H1 (cell line): ENCODE measurements at regions not wholly inside any gene's neighbourhood (a gene's known extent, or its start where the extent isn't known, plus 50 kb on each side); places are given as distances from the start of the nearest gene placed in this dataset.

Source experiments
- CTCF ChIA-PET: fragments of 300-600 bp; sonication (Branson Sonifier 250); formaldehyde crosslinking; loops from one replicate; lab custom pipeline; 2021; ENCODE audit not compliant: partially characterized antibody; lab: Charles Lee
- POLR2A ChIA-PET: fragments of 300-600 bp; sonication (Branson Sonifier 250); formaldehyde crosslinking; loops from one replicate; lab custom pipeline; 2021; ENCODE audit warnings: inconsistent platforms; ENCODE audit not compliant: partially characterized antibody; lab: Charles Lee
- DNase-seq, 2 experiments: peaks; one replicate each; pipeline versions ENCODE4 v3.0.0 to v3.0.0-alpha.2; 2010 to 2022; ENCODE audit warnings: low spot score in 2 of 2, low read depth in 1 of 2, mixed read lengths in 1 of 2
- FAIRE-seq: peaks from 2 replicates; lab custom pipeline; 2011; peaks lifted over from hg19 to GRCh38; lab: Jason Lieb, UNC
- H2AFZ ChIP-seq: 2 replicates; pipeline ENCODE4 v1.8.1; 2012; ENCODE audit warnings: low read length, inconsistent platforms
- H2AK5ac ChIP-seq: 2 replicates; pipeline ENCODE4 v1.6.1; 2013; ENCODE audit warnings: low read depth, low read length
- H2BK120ac ChIP-seq: replicated peaks from 2 replicates; pipeline ENCODE3; 2013; ENCODE audit warnings: low read depth, low read length, inconsistent platforms
- H2BK12ac ChIP-seq: 2 replicates; pipeline ENCODE4 v1.6.1; 2013; ENCODE audit warnings: low read depth, low read length
- H2BK15ac ChIP-seq: 2 replicates; pipeline ENCODE4 v1.6.1; 2013; ENCODE audit warnings: low read length
- H2BK20ac ChIP-seq: 2 replicates; pipeline ENCODE4 v1.6.1; 2013; ENCODE audit warnings: low read length
- H2BK5ac ChIP-seq: 2 replicates; pipeline ENCODE4 v1.6.1; 2013; ENCODE audit warnings: low read depth, low read length
- H3K14ac ChIP-seq: 2 replicates; pipeline ENCODE4 v1.6.1; 2013; ENCODE audit warnings: inconsistent platforms; ENCODE audit not compliant: insufficient read length
- H3K18ac ChIP-seq: 2 replicates; pipeline ENCODE4 v1.6.1; 2013; ENCODE audit warnings: low read length; ENCODE audit errors: extremely low read depth
- H3K23ac ChIP-seq: 2 replicates; pipeline ENCODE4 v1.6.1; 2013; ENCODE audit warnings: inconsistent platforms; ENCODE audit not compliant: insufficient read length
- H3K23me2 ChIP-seq: 2 replicates; pipeline ENCODE4 v1.6.1; 2013; ENCODE audit warnings: low read depth, low read length
- H3K27ac ChIP-seq: 2 replicates; pipeline ENCODE4 v1.6.1; 2011; ENCODE audit warnings: low read depth, low read length, inconsistent platforms
- H3K27me3 ChIP-seq, 4 experiments: replicated peaks in 1 of 4; 1 replicate in 1 of 4; 2 replicates in 3 of 4; pipeline versions ENCODE4 v1.6.1 to v1.8.1; 2011 to 2013; ENCODE audit warnings: low read length in 3 of 4, mild to moderate bottlenecking in 3 of 4, inconsistent platforms in 2 of 4, mixed read lengths in 2 of 4, moderate library complexity in 1 of 4; ENCODE audit not compliant: control insufficient read depth in 3 of 4, insufficient read depth in 3 of 4; ENCODE audit errors: extremely low read depth in 1 of 4
- H3K36me3 ChIP-seq, 4 experiments: 2 replicates each; pipeline versions ENCODE4 v1.6.1 to v1.8.1; 2011 to 2013; ENCODE audit warnings: mild to moderate bottlenecking in 4 of 4, low read length in 3 of 4, moderate library complexity in 2 of 4, control low read depth in 1 of 4, inconsistent platforms in 1 of 4; ENCODE audit not compliant: insufficient read depth in 4 of 4, control insufficient read depth in 2 of 4
- H3K4ac ChIP-seq: replicated peaks from 2 replicates; pipeline ENCODE3; 2013; ENCODE audit warnings: low read length, low read depth, mixed read lengths, inconsistent platforms; ENCODE audit not compliant: insufficient read length
- H3K4me1 ChIP-seq, 4 experiments: replicated peaks in 1 of 4; 1 replicate in 1 of 4; 2 replicates in 3 of 4; pipeline versions ENCODE4 v1.6.1 to v1.8.1; 2011 to 2013; ENCODE audit warnings: low read length in 3 of 4, inconsistent platforms in 2 of 4, mixed read lengths in 1 of 4; ENCODE audit not compliant: insufficient read depth in 4 of 4, control insufficient read depth in 3 of 4
- H3K4me2 ChIP-seq, 2 experiments: 2 replicates each; pipeline versions ENCODE4 v1.6.1 to v1.8.1; 2011 to 2013; ENCODE audit warnings: low read depth in 2 of 2, low read length in 2 of 2, control low read depth in 1 of 2, inconsistent platforms in 1 of 2, mild to moderate bottlenecking in 1 of 2; ENCODE audit not compliant: insufficient read depth in 1 of 2
- H3K4me3 ChIP-seq, 4 experiments: fragments of 200-600, 300-600 bp in 1 of 4; sonication (generic), shearing (Covaris generic), sonication (Bioruptor Twin) in 1 of 4; 2 replicates each; pipeline versions ENCODE4 v1.5.1 to v1.8.1; 2011 to 2016; ENCODE audit warnings: low read length in 4 of 4, low read depth in 3 of 4, control low read depth in 2 of 4, inconsistent platforms in 2 of 4, mild to moderate bottlenecking in 2 of 4, mixed read lengths in 1 of 4, moderate library complexity in 1 of 4; ENCODE audit not compliant: insufficient read depth in 2 of 4; ENCODE audit errors: extremely low read depth in 1 of 4
- H3K56ac ChIP-seq: replicated peaks from 2 replicates; pipeline ENCODE3; 2013; ENCODE audit warnings: low read depth, mild to moderate bottlenecking, mixed read lengths, low read length, inconsistent platforms; ENCODE audit not compliant: insufficient read length
- H3K79me1 ChIP-seq: 2 replicates; pipeline ENCODE4 v1.6.1; 2013; ENCODE audit warnings: low read depth, low read length, control low read depth
- H3K79me2 ChIP-seq, 2 experiments: 2 replicates each; pipeline versions ENCODE4 v1.6.1 to v1.8.1; 2012 to 2013; ENCODE audit warnings: low read length in 2 of 2, mild to moderate bottlenecking in 2 of 2, inconsistent platforms in 1 of 2; ENCODE audit not compliant: insufficient read depth in 2 of 2, control insufficient read depth in 1 of 2
- H3K9ac ChIP-seq, 4 experiments: replicated peaks in 1 of 4; 1 replicate in 1 of 4; 2 replicates in 3 of 4; pipeline versions ENCODE4 v1.6.1 to v1.8.1; 2011 to 2013; ENCODE audit warnings: low read depth in 3 of 4, low read length in 3 of 4, control low read depth in 2 of 4, mild to moderate bottlenecking in 2 of 4, moderate library complexity in 2 of 4, inconsistent platforms in 1 of 4; ENCODE audit errors: extremely low read depth in 1 of 4
- H3K9me3 ChIP-seq, 2 experiments: 2 replicates each; pipeline versions ENCODE4 v1.6.1 to v1.8.1; 2012 to 2013; ENCODE audit warnings: mild to moderate bottlenecking in 2 of 2, moderate library complexity in 2 of 2, control low read depth in 1 of 2, inconsistent platforms in 1 of 2, low read depth in 1 of 2, low read length in 1 of 2, mixed read lengths in 1 of 2; ENCODE audit not compliant: insufficient read depth in 2 of 2
- H4K20me1 ChIP-seq, 2 experiments: replicated peaks in 1 of 2; 2 replicates each; pipeline versions ENCODE3 to v1.8.1; 2011 to 2013; ENCODE audit warnings: inconsistent platforms in 2 of 2, low read length in 2 of 2, mild to moderate bottlenecking in 1 of 2; ENCODE audit not compliant: insufficient read depth in 2 of 2, control insufficient read depth in 1 of 2
- H4K5ac ChIP-seq: 2 replicates; pipeline ENCODE4 v1.6.1; 2013; ENCODE audit warnings: low read length, low read depth, mixed read lengths, inconsistent platforms; ENCODE audit not compliant: insufficient read length
- H4K8ac ChIP-seq: 2 replicates; pipeline ENCODE4 v1.8.0; 2013; ENCODE audit warnings: mild to moderate bottlenecking, moderate library complexity, low read length, inconsistent platforms; ENCODE audit not compliant: insufficient read depth; ENCODE audit errors: extremely low read depth
- H4K91ac ChIP-seq: replicated peaks from 2 replicates; pipeline ENCODE3; 2013; ENCODE audit warnings: low read length, mixed read lengths, inconsistent platforms; ENCODE audit not compliant: insufficient read length
- BRCA1 ChIP-seq: IDR thresholded peaks from 2 replicates; pipeline ENCODE4 v1.6.1; 2012; ENCODE audit warnings: low read depth, low read length, improper control_type of control experiment
- CBX8 ChIP-seq: fragments of 300-800, 300-1000 bp; sonication (generic); IDR thresholded peaks from 2 replicates; pipeline ENCODE4 v1.7.1; 2016; ENCODE audit warnings: low read depth, low read length, borderline replicate concordance
- CHD2 ChIP-seq: IDR thresholded peaks from 2 replicates; pipeline ENCODE4 v1.6.1; 2012; ENCODE audit warnings: low read length, improper control_type of control experiment
- EP300 ChIP-seq, 2 experiments: IDR thresholded peaks; 1 replicate in 1 of 2; 2 replicates in 1 of 2; pipeline ENCODE4 v1.6.1; 2011 to 2012; ENCODE audit warnings: low read depth in 2 of 2, low read length in 2 of 2, mild to moderate bottlenecking in 2 of 2, borderline replicate concordance in 1 of 2, inconsistent platforms in 1 of 2, moderate library complexity in 1 of 2
- EZH2 ChIP-seq: fragments of 200-600 bp; sonication (generic); IDR thresholded peaks from 2 replicates; pipeline ENCODE4 v1.7.1; 2012; ENCODE audit warnings: low read depth, mild to moderate bottlenecking, moderate library complexity, low read length, inconsistent platforms; ENCODE audit not compliant: severe bottlenecking
- FOSL1 ChIP-seq: IDR thresholded peaks from 2 replicates; pipeline ENCODE4 v1.6.1; 2011; ENCODE audit warnings: mild to moderate bottlenecking, low read depth, low read length, moderate library complexity; ENCODE audit not compliant: insufficient read depth
- GABPA ChIP-seq: IDR thresholded peaks from 2 replicates; pipeline ENCODE4 v1.6.1; 2011; ENCODE audit warnings: mild to moderate bottlenecking, low read length, moderate library complexity, borderline replicate concordance; ENCODE audit not compliant: insufficient read depth
- MAFK ChIP-seq: IDR thresholded peaks from 2 replicates; pipeline ENCODE4 v1.6.1; 2012; ENCODE audit warnings: low read depth, mild to moderate bottlenecking, improper control_type of control experiment, low read length
- RAD21 ChIP-seq, 2 experiments: IDR thresholded peaks in 1 of 2; conservative IDR thresholded peaks in 1 of 2; 2 replicates each; pipeline ENCODE4 v1.6.1; 2011; ENCODE audit warnings: low read depth in 2 of 2, low read length in 2 of 2, improper control_type of control experiment in 1 of 2, inconsistent platforms in 1 of 2, mild to moderate bottlenecking in 1 of 2, moderate library complexity in 1 of 2
- WGBS, 2 experiments: shearing (Covaris generic) in 1 of 2; methylation state at CpG; one replicate each; pipeline versions ENCODE4 v1.1.6 to v1.1.7; 2013 to 2015; ENCODE audit warnings: low lambda C conversion rate in 2 of 2, mixed read lengths in 2 of 2, inconsistent platforms in 1 of 2, low coverage in 1 of 2, missing lambda C conversion rate in 1 of 2; ENCODE audit not compliant: insufficient replicate concordance in 2 of 2, insufficient coverage in 1 of 2, insufficient read length in 1 of 2; ENCODE audit errors: extremely low coverage in 1 of 2, missing lambda C conversion rate in 1 of 2; 5-methylcytosine and 5-hydroxymethylcytosine counted together

DNA sequence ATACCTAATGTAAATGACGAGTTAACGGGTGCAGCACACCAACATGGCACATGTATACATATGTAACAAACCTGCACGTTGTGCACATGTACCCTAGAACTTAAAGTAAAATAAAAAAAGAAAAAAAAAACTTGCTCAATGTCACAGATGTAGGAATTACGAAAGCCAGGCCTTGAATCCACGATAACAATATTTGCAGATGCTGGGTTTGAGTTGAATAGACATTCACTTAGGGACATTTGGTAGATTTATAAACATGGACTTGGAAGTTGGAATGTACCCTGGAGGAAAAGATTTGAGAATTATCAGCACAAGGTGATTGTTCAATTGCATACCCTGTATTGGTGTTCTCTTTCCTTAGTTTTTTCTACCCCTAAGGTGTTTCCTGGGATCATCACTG is 260.2 kb upstream of the PEX5L start:
- DNase-seq (no peak), FAIRE-seq (no peak)
- Histone ChIP-seq H2BK12ac (no peak overlapping the region), H3K9ac (no peak overlapping the region), H2BK15ac (no peak overlapping the region), H3K4me2 (no peak overlapping the region), H4K5ac (no peak overlapping the region), H3K27ac (no peak overlapping the region), H2AK5ac (no peak overlapping the region), H4K91ac (no peak overlapping the region), H3K4ac (no peak overlapping the region), H3K36me3 (no peaks in the 10 kb centered on the region; a peak in 1 of 8 replicates), H3K23ac (no peak overlapping the region), H3K23me2 (no peaks in the 10 kb centered on the region; the same call in 1 of the 2 replicates), H3K18ac (no peak overlapping the region), H2BK5ac (no peak overlapping the region), H3K27me3 (no peaks in the 10 kb centered on the region), H3K14ac (no peak overlapping the region), H3K79me2 (no peaks in the 10 kb centered on the region), H2AFZ (no peak overlapping the region), H4K20me1 (no peaks in the 10 kb centered on the region), H3K4me3 (no peak overlapping the region), H2BK120ac (no peak overlapping the region), H2BK20ac (no peak overlapping the region), H3K4me1 (no peaks in the 10 kb centered on the region), H4K8ac (no peak overlapping the region), H3K79me1 (no peaks in the 10 kb centered on the region), H3K56ac (no peak overlapping the region), H3K9me3 (no peaks in the 10 kb centered on the region)
- TF ChIP-seq EZH2 = no peak
- TF ChIP-seq RAD21 (IDR thresholded peaks at IDR 0.05 in 1 of 2, conservative IDR thresholded peaks at IDR 0.05 in 1 of 2; ENCODE audit: low read depth in 2 of 2, low read length in 2 of 2) = no peak
- TF ChIP-seq FOSL1 = no peak
- TF ChIP-seq CBX8 = no peak
- TF ChIP-seq EP300 (IDR thresholded peaks at IDR 0.05; ENCODE audit: borderline replicate concordance in 1 of 2, low read depth in 2 of 2, low read length in 2 of 2) = no peak
- TF ChIP-seq CHD2 = no peak
- TF ChIP-seq MAFK = no peak
- no peak for TF ChIP-seq GABPA
- TF ChIP-seq BRCA1 = no peak
- POLR2A ChIA-PET = no interaction called here
- CTCF ChIA-PET = no interaction called here
- WGBS, 2 experiments = 92% methylated on average over 5 of the region's 5 CpGs; no CpG with 5 or more reads in 1 of the 2 experiments
